HPDE6-E6E7 (cell line): ENCODE measurements at regions not wholly inside any gene's neighbourhood (a gene's known extent, or its start where the extent isn't known, plus 50 kb on each side); places are given as distances from the start of the nearest gene placed in this dataset.

Experiments used
- DNase-seq: peaks from one replicate; pipeline ENCODE4 v3.0.0; 2011; ENCODE audit warnings: missing footprints; ENCODE audit errors: extremely low spot score

GRCh38 chr18:78724214-78724914, 255.3 kb upstream of the SALL3 start:
- no peak for DNase-seq

GRCh38 chr18:78725426-78725825, 254.2 kb upstream of the SALL3 start:
- DNase-seq, result no peak

- DNase-seq, result no peak
Observed at GRCh38 chr18:78726326-78727056, 253.1 kb upstream of the SALL3 start.

DNA sequence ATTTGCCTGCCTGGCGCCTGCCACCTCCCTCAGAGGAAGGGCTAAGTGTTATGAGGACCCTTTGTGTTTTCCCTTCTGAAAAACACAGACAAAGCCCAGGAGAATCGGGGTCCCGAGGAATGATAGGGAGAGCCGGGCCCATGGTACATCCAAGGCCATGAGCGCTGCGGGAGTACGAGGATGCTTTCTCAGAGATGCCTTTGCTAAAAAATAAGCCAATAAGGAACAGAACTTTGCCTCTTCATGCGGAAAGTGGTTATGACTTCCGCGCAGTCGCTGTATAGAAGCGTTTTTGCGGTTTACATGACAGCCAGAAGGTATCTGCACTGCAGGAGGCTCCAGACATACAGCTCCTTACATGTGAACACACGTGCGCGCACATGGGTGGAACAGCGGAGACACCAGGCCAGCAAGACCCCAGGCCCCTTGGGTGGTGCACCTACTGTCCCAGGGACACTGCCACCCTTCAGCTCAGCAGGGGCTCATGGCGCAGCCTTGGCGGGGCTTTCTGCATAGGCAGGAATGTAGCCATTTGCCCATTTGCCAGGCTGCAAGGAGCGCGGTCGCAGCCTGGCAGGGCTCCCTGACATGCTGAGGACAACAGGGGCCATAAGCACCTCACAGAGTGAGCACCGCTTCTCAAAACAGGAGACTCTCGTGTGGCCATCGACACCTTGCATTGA, 252.4 kb upstream of the SALL3 start:
- DNase-seq, result no peak

- no peak for DNase-seq
Observed at GRCh38 chr18:78727877-78728783, 251.5 kb upstream of the SALL3 start.

- no peak for DNase-seq
Observed at GRCh38 chr18:78728784-78729467, 250.7 kb upstream of the SALL3 start.

DNA sequence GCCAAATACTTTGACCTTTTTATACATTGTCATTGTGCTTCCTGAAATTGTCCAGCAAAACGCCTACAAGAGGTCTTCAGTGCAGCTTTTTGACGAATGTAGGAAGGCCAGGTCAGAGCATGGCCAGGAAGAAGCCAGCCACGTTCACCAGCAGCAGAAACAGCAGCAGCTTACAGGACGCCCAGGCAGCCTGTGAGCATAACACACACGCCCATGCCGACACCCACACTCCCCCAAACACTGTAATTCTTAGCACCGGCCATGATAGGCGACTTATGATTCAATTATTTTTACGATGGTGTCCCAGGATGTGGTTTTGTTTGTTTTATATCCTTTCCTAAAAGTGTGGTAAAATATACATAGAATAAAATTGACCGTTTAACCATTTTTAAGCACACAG, 249.1 kb upstream of the SALL3 start:
- no peak for DNase-seq

- DNase-seq, result no peak
Observed at GRCh38 chr18:78731016-78731397, 248.6 kb upstream of the SALL3 start.

- no peak for DNase-seq
Observed at GRCh38 chr18:78731398-78732032, 248.1 kb upstream of the SALL3 start.

- DNase-seq, result no peak
Observed at GRCh38 chr18:78732273-78733210, 247.1 kb upstream of the SALL3 start.

DNA sequence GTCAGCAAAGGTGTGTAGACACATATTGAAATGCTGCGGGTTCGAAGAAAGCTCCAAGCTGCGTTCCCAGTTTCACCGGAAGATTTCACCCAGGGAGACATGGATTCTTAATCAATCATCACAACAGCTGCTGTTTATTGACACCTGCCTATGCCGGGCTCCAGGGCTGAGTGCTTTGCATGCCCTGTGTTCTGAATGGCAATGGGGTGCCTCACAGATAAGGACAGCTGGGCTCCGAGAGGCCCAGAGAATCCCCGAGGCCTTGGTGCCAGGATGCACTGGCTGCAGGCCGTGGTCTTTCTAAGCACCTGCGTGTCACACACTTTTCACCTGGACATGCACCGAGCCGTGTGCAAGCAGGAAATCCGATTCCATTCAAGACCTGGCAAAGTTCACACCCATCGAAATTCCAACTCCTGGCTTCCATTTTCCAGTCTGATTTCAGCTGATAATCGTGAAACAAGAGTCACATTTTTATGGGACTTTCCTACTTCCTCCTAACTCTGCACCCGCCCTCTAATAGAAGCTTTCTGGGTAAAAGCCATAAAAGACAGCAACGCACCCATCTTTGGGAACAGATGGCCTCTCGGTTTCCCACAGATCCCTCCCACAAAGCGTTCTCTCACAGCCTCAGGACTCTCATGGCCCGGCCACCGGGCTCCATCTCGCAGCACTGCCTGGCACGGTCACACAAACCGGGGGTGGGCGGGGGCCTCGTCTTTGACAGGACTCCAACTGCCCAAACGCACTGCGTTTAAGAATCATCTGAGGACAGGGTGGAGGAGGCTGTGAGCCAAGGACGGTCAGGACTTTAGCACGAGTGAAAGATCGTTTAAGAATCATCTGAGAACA, 245.6 kb upstream of the SALL3 start:
- DNase-seq, result no peak

DNA sequence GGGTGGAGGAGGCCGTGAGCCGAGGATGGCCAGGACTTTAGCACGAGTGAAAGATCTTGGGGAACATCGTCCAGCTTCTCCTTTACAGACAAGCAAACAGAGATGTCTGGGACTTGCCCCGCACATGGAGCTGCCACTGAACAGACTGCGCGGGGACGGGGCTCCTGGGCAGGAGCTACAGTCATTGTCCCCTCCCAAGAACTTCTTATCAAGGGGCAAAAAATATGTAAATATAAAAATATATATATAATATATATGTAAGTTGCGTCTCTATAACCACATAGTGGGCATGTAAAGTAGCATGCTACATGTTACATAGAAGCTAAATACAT, 245.0 kb upstream of the SALL3 start:
- no peak for DNase-seq

- no peak for DNase-seq
Observed at GRCh38 chr18:78735131-78736014, 244.2 kb upstream of the SALL3 start.

DNA sequence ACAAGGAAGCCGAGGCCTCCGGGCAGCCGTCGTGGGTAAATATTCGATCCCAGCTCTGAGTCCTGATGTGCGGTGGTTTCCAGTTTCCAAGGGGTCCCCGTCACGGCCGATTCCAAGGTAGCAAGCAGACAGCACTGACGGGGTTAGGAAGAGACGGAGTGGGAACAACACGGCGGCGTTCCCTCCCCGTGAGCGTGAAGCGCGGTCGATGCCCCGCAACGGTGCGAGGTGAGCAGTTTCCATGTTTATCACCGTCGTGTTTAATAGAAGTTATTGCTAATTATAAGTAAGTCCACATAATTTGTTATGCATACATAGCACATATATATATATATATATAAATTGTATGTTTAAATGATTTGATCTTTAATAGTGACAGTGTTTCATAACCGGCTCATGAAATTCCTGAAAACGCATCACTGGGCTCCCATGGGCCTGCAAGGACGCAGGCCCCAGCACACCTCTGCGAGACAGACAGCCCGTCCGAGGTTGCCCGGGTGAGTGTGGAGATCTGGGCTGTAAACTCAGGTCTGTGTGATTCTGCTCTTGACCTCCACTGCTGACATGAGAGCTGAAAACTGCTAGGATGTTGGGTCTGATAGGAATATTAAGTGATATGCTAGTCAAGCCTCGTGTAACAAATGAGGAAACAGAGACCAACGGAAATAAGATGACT, 243.5 kb upstream of the SALL3 start:
- DNase-seq, result no peak

DNA sequence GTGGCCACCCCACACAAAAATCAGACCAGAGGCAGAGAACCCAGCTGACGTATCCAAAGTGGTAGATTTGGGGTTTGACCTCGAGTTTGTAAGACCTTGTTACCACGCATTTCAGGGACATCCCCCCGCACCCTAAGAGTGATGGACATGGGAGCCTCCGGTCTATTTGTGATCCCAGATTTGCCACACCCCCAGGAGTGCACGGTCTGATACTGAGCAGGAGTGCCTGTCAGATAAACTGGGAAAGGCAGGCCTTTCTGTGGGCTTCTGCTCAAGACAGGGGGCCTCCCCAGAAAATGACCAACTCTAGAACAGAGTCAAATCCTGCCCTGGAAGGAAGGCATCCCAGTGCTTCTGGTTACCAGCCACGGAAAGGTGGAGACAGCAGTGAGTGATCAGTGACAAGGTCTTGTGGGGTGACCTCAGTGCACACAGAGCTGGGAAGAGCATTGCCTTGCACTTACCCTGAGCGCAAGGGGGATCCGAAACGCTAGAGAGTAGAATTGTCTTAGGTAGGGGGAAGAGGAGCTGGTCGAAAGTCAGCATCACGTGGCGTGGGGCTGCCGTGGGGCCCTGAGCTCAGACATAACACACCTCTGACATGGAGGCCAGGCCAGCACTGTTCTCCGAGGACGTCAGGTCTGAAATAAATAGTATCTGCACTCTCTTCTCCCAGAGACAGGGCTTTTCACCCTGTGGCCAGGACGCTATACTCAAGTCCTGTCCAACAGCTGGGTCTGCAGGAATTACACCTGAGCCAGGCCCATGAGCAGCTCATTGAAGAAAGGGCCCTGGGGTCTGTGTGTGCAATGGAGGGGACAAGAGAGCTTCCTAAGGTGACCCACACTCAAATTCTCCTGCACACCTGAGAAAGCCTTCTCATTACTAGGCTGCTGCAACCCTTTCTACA, 242.4 kb upstream of the SALL3 start:
- DNase-seq, result no peak

GRCh38 chr18:78738076-78738690, 241.4 kb upstream of the SALL3 start:
- DNase-seq, result no peak
